Glomerular endothelial cell (primary cell): ENCODE measurements at regions not wholly inside any gene's neighbourhood (a gene's known extent, or its start where the extent isn't known, plus 50 kb on each side); places are given as distances from the start of the nearest gene placed in this dataset.

Experiments used
- DNase-seq: peaks from one replicate; pipeline ENCODE4 v3.0.0-alpha.2; 2011; ENCODE audit warnings: low read depth, low spot score; ENCODE audit errors: extremely low read depth

DNA sequence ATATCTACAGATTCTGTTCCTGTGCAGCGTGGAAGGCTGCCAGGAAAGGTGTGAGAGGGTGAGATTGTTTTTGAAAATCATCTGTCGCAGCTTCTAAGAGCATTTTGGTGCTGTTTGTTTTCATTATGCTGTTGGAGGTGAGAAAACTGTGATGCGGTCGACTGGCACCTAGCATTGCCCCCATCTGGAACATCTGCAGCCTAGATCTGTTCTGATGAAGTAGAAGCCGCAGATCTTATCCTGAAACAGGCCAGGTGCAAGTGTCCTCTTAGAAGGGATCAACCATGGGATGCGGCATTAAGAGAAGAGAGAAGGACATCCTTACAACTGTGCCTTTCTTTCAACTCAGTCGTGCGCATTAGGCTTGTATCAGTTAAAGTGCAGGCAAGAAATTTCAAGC is 167.3 kb downstream of the CDH26 start:
- DNase-seq, result no peak

DNA sequence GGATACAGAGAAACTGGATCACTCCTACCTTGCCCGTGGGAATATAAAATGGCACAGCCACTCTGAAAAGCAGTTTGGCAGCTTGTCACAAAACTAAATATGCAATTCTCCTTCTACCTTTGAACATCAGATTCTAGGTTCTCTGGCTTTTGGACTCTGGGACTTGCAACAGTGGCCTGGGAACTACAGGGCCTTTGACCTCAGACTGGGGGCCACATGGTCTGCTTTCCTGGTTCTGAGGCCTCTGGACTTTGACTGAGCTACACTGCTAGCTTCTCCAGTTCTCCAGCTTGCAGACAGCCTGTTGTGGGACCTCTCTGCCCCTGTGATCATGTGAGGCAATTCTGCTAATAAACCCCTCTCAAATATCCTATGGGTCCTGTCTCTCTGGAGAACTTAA is 168.8 kb downstream of the CDH26 start:
- DNase-seq, result no peak

DNA sequence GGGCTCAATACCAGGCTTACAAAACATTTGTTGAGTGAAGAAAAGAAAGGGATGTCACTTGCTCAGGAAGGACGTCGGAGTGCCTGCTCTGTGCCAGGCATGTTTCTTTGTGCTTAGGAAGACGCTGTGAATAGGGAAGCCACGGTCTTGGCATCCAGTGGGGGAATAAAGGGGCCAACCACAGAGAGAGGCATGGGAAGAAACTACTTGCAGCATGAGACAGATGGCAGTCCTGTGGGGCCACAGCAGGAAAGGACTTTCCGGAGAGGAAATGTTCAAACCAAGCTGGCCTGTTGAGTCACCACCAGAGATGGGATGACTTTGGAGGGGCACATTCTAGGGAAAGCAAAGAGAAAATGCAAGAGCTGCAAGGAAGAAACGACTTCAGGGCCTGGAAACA is 173.2 kb downstream of the CDH26 start:
- DNase-seq, result no peak

DNA sequence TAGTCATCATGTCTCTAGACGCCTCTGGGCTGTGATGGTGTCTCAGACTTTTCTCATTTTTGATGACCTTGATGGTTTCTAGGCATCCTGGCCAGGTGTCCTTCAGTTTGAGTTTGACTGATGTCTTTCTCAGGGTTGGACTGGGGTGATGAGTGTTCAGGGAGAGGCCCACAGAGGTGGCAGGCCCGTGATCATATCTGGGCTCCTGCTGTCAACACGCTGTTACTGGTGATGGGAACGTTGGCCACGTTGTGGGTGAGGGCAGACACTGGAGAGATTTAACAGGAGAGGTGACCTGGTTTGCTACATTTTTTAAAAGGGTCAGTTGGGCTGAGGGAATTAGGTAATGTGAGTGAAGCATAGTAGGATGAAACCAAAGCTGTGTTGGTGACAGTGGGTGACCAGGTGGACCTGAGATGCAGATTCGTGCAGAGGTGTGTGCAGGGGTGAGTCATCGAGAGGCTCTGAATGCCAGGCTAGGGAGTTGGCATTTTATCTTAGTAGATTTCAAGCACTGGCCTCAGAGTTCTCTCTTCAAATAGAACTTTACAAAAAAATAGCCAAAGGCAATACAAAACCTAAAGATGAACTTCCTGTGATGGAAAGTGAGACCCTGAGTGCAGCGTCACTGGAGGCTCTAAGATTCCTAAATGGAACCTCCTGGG is 174.1 kb downstream of the CDH26 start:
- no peak for DNase-seq

DNA sequence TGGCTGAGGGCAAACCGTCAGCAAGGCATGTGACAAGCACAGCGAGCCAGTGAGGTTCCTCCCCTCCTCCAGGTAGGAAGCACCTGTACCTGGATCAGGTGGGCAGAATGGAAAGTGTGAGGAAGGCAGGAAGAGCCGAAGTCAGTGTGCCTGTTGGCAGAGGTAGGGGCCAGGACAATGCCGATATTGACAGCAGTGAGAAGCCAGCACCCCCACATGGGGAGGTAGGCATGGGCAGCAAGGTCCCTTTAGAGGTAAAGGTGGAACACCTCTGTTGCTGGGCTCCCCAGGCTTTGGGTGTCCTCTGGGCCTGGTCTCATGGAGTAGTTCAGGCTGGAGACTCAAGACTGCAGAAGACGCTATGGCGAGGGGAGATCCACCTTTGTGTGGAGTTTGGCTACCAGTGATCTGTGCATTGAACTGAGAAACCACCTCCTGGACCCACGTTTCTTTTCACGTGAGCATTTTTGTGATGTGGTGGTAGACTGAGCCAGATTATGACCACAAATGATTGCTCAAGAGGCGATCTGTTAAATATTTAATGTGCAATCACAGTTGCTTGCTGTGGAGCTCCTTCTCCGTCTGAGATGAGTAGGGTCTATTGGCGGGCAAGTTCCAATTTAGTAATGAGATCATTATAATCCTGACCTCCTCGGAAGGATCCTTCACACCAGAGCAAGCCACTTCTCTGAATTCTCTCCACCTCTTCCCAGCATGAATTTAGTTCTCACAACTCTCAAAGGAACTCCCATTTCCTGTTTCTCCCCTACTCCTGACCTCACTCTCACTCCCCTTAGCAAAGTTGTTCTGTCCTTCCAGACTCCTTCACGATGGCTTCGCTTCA is 174.8 kb downstream of the CDH26 start:
- DNase-seq, result no peak

DNA sequence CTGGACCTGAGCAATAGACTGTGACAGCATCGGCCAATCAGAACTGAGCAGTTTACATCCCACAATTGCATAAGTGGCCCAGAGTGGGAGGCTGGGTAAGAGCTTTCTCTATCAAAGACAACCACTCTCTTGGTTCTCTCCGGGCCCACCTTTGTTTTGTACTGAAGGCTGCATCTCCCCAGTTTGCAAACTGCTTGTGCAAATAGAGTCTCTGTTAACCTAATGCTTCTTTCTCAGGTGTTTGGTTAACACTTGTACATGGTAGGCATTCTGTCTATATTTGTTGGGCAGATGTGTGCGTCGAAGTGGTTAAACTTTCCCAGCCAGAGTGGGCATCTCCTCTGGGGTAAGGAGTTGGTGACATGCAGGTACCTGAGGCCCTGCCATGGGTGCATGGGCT is 177.1 kb downstream of the CDH26 start:
- no peak for DNase-seq

DNA sequence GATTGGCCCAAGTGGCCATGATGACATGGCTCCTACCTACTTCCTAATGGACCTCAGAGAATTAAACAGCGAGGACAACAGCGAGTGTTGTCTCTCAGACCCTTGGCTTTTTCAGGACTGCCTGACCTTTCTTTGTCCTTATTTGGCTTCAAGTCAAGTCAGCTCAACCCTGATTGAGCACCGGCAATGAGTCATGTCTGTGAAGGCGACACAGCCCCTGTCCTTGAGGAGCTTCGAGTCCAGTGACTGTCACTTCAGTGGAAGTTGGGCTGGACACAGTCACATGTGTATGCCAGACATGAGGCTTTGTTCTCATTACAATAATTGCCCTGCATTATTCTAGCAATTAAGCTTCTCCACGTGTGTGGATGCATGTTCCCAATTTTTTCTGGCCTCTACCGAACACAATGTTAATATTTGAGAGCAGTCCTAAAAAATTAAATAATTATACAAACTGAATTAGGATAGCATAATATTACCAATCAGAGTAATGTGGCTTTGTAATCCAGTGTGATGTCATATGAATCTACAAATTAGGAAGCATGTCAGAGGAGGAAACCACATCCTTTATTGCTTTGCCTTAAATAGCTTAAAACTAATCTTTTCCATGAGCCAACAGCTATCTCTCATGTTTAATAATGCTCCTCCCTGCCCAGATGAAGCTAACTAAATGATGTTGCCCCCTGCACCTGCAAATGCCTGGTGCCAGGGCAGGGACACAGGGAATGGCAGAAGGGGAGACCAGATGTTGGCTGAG is 178.6 kb downstream of the CDH26 start:
- DNase-seq, result no peak

DNA sequence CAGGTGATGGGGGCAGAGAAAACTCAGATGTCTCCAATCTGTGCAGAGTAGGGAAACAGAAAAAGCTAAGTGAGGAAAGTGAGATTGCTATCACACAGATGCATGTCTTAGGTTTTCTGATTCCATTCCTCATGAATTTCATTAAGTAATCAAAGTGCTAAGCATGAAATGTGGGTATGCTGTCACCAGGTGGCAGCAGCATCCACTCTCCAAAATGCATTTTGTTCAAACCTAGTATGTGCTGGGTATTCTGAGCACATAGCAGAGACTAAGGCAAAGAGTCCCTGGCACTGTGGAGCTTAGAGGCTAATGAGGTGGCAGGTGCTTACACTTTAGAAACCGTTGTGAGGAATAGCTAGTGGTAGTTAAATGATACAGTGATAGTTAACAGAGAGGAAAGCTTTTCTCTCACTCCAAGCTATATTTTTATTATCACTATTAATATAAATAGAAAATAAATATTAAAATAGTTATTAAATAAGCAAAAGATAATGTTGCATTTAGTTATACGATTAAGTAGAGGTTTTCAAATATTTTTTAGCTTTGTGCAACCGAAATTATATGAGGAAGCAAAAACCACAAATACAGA is 179.5 kb downstream of the CDH26 start:
- DNase-seq, result no peak

DNA sequence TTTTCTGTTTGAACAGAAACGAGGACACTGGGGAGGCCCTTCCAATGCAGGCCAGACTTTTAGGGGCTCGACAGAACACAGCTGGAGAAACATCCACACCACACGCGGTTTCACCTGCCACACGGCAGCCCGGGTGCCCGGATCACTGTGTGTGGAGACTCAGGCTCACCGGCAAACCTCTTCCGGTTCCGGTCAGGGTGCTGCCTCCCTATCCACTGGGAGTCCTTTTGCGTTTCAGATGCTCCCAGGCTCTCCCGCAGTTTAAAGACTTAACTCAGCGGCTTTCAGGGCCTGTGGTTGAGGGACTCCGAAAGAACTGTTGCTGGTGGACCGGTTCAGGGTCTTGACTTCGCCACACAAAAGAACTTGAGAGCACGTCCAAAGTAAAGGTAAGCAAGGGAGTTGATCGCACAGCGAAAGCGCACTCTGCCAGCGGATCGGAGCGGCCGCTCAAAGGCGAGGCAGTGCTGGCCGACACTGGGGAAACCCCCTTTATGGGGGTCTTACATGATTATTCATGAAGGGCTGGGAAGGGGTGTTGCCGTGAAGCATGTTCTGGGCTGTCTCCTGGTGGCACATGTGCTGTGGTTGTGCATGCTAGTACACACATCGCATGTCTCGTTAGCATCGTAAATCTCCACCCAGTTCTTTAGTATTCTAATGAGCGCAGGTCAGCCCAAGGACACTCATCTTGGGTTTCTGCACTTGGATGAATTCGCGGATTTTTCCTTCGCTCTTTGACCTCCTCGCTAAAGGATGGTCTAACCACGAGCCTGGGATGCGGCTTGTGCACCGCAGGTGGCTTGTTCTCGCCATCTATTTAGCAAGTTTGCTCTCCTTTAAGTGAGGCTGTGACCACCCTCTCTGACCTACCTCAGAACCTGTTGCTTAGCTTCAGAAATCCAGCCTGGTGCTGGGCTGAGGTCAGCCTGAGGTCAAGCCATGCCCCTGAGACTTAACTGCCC is 180.3 kb downstream of the CDH26 start:
- no peak for DNase-seq

DNA sequence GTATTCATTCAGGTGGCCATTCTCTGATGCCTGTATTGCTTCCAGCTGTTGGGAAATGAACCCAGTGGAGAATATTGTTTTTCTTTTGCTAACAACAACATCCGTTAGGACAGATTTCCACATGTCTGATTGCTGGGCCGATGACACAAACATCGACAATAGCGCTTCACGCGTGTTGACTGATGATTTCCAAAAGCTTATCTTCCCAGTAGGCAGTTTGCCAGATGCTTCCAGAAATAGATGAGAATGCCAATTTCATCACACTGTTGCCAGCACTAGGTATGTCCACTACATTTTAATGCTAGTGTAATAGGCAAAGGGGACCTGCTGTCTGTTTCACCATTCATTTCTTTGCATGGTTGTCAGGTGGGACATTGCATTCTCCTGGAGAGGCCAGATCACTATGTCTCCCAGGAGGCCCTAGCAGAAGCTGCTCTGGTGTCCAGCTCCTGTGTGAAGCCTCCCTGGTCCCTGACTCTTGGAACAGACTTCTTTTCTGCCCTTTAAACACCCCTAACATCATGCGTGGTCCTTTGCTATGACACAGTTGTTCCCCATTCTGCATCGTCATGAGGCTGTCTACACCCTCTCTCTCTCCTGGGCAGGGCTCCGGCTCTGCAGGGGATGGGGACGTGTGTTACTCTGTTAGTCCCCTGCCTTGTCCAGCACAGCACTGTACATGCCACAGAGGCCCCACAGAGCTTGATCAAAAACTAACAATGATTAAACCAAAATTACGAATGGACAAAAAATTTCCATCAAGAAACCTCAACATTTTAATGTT is 181.6 kb downstream of the CDH26 start:
- DNase-seq, result no peak

DNA sequence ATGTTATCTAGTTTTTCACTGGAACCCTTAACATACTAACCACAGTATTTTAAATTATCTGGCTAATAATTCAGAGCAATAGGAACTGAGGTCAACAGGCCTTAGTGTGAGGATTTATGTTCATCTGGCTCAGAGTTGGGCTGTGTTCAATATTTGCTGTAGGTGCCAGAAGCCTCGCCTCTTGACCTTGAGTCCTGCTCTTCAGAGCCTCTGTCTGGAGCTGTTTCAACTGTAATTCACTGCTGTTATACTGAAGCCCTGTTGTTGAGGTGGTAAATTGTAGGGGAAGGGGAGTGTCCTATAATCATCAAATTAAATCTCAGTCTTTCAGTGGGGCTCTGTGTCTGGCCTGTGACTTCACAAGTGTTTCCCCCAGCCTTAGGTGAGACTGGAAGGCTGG is 184.4 kb downstream of the CDH26 start:
- no peak for DNase-seq

DNA sequence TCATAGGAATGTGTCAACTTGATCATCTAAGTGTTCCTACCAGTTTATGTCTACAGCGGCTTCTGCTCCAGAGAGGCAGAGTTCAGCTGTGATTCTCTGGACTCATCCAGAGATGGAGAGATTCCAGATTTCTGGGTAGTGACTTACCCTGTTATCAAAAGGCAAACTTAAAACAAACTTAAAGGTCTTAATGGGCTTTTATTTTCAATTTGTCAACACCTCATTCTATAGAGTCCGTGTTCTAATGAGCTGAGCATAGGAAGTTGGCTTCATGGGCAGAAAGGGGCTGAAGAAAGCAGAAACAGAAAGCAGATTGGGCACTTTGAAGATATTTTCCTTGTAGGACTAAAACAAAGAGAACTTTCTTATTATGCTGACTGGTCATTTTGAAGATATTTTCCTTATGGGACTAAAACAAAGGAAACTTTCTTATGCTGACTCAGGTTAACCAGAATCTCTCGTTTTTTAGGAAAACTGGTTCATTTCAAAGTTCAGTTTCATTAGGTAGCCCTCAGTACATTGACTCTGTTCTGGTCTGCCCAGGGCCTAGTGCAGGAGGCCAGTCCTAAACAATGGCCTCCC is 185.1 kb downstream of the CDH26 start:
- DNase-seq, result no peak

DNA sequence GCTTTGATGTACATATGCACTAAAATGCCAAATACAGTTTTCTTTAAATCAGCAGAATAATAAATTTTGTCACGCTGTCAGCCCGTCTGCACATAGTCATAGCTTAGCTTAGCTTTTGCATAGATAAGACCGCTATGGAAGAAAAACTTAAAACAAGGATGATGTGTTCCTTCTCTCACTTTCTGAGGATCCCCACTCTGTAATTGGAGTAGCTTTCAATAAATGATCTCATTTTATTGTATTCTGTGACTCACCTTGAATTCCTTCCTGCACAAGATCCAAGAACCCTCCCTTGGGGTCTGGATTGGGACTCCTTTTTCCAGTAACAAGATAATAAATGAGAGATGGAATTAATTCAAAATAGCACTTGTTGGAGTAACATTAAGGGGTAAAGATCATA is 186.2 kb downstream of the CDH26 start:
- no peak for DNase-seq

DNA sequence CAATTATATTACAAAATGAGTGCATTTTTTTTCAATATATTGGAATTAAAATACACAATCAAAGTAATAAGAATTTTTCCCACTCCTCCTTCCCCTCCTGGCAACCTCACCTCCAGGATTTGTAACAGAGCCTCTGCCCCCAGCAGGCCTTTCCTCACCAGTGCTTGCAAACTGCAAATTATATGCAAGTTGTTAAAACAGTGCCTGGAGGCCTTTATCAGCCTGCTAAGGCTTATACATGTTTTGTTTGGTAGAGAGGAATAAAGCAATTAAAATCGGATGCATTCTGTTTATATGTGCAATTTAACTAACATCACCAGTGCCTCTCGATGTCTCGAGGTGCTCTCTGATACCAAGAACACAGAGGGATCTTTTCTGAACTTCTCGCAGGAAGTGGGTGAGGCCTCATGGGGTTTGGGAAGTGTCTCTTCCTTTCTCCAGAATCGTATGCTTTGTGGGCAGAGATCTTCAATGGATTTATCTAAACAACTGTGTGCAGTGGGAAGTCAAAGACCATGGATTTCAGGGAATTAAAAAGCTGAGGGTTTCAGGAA is 186.8 kb downstream of the CDH26 start:
- DNase-seq, result no peak

DNA sequence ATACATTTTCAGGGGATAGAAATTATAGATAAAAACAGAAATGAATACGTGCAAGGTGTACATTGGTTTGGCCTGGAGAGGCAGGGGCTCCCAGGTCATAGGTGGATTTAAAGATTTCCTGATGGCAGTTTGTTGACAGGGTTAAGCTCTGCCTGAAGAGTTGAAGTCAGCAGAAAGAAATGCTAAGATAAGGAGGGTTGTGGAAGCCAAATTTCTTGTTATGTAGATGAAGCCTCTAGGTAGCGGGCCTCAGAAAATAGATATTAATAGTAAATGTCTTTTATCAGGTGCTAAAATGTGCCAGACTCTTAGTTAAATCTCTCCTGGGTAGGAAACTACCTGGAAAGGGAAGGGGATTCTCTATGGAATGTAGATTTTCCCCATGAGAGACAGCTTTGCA is 188.8 kb downstream of the CDH26 start:
- DNase-seq, result no peak

DNA sequence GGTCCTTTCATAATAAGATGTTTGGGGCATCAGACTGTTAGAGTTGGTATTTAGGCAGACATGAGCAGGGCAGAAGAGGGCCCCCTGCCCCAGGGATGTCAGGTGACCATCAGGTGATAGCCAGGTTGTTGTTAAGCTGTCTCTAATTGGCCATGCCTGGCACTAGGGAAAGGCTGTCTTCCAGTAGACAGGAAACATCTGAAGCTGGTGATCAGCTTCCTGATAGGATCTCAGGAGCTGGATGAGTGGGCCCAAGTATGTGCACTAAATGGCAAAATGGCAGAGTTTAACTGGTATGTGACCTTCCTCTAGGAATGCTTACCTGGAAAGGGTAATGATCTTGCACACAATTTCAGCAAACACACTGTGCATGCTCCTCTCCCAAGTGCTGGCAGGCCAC is 190.7 kb downstream of the CDH26 start:
- DNase-seq, result no peak

DNA sequence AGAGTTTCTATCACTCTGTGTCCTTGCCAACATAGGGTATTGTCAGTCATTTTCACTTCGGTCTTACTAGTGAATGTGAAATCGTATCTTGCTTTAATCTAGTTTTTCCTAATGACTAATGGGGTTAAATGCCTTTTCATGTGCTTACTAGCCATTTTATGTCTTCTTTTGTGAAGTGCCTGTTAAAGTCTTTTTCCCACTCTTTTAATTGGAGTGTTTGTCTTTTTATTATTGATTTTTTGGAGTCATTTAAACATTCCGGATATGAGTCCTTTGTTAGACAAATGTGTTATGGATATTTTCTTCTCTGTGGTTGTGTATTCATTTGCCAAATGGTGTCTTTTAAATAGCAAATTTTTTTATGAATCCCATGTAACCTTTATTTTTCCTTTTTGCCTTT is 194.6 kb downstream of the CDH26 start:
- no peak for DNase-seq

DNA sequence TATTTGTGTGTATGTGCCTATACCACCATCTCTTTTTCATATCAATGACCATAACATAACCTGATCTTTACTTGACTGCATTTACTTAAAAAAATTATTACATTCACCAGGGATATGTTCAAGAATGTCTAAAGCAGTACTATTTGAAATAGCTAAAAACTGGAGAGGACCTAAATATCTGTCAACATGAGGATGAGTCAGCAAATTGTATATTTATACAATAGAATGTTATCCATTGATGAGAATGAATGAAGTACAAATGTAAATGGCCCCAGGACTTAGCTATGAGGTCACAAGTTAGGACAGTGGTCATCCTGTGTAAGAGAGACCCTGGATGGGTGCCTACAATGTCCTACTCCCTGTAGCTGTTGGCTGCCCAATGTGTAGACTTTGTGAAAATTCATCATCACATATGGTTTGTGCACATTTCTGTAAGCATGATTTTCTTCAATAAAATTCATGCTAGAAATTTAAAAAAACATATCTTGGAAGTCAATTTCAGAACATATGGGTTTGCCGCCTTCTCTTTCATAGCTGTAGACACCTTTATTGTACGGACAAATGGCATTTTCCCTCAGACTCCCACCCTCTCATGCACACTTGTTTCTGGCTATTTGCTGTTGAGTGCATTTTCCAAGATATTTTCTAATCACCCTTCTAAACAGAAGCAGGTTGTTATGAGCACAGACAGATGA is 202.4 kb downstream of the CDH26 start:
- no peak for DNase-seq
